HAP-1 (cell line): ENCODE measurements at regions not wholly inside any gene's neighbourhood (a gene's known extent, or its start where the extent isn't known, plus 50 kb on each side); places are given as distances from the start of the nearest gene placed in this dataset.
"Not testable (repeated sequence)": the region's sequence is repeated elsewhere in the genome, so short reads cannot be mapped to it uniquely, and the experiment has no call there.

Source experiments
- DNase-seq, 2 experiments: peaks; one replicate each; pipeline ENCODE4 v3.0.0-alpha.2; 2016 to 2020; ENCODE audit warnings: low spot score in 2 of 2
- H3K27me3 ChIP-seq: fragments of 250-450 bp; sonication (Bioruptor Pico); 2 replicates; pipeline ENCODE4 v1.5.1; 2020; ENCODE audit warnings: low read depth, mild to moderate bottlenecking, moderate library complexity
- H3K36me3 ChIP-seq: fragments of 250-450 bp; sonication (Bioruptor Pico); replicated peaks from 2 replicates; pipeline ENCODE4 v1.5.1; 2020; ENCODE audit warnings: mild to moderate bottlenecking
- H3K4me1 ChIP-seq: fragments of 250-450 bp; sonication (Bioruptor Pico); 2 replicates; pipeline ENCODE4 v1.5.1; 2020; ENCODE audit warnings: mild to moderate bottlenecking
- H3K4me3 ChIP-seq: fragments of 250-450 bp; sonication (Bioruptor Pico); 2 replicates; pipeline ENCODE4 v1.5.1; 2020; ENCODE audit warnings: mild to moderate bottlenecking, moderate library complexity
- H3K9me3 ChIP-seq: fragments of 250-450 bp; sonication (Bioruptor Pico); 2 replicates; pipeline ENCODE4 v1.5.1; 2020; ENCODE audit warnings: mild to moderate bottlenecking, moderate library complexity
- in situ Hi-C: fragments of 300-500 bp; cut with MboI; formaldehyde crosslinking; loops from 3 replicates; pipeline ENCODE4 v1.14.3; 2020; ENCODE audit warnings: low sequenced_read_pairs, inconsistent platforms, mixed read lengths

DNA sequence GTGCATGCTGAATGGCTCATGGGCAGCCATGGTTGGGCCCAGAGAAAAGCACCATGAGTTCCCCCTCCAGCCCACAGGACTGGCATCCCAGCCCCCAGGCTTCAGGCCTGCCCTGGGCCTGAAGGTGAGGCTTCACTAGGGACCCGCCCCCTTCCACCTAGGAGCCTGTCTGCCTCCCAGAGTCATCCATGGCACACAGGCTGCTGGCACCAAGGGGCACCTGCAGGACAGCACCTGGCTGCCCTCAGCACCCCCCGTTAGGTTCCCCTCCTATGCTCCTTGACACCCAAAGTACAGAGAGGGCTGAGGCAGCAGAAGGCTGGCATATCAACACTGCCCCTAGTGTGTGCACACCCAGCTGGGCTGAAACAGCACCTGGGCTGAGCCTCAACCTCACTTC lies 566.7 kb upstream of the PCDH7 start:
- Histone ChIP-seq H3K4me1 (no peaks in the 10 kb centered on the region), H3K4me3 (no peak overlapping the region), H3K9me3 (no peaks in the 10 kb centered on the region), H3K36me3 (no peaks in the 10 kb centered on the region), H3K27me3 (no peaks in the 10 kb centered on the region)
- no peak for DNase-seq
- in situ Hi-C loops = no loop called here

GRCh38 chr4:30160140-30160539 lies 560.0 kb upstream of the PCDH7 start:
- in situ Hi-C loops = no loop called here
- Histone ChIP-seq H3K9me3 (no peaks in the 10 kb centered on the region), H3K4me3 (no peak overlapping the region), H3K4me1 (no peaks in the 10 kb centered on the region), H3K27me3 (no peaks in the 10 kb centered on the region), H3K36me3 (no peaks in the 10 kb centered on the region)
- DNase-seq = no peak

- Histone ChIP-seq H3K27me3 (no peaks in the 10 kb centered on the region), H3K4me1 (peaks cover 1% of the 10 kb centered on the region; the same call in 1 of the 2 replicates), H3K4me3 (no peak overlapping the region), H3K36me3 (no peaks in the 10 kb centered on the region), H3K9me3 (no peaks in the 10 kb centered on the region)
- no peak for DNase-seq
- in situ Hi-C loops = no loop called here
Measured at GRCh38 chr4:30172416-30172815, 547.8 kb upstream of the PCDH7 start.

- Histone ChIP-seq H3K4me1 (peaks cover 6% of the 10 kb centered on the region; the same call in 1 of the 2 replicates), H3K36me3 (no peaks in the 10 kb centered on the region), H3K27me3 (no peaks in the 10 kb centered on the region), H3K4me3 (no peak overlapping the region), H3K9me3 (no peaks in the 10 kb centered on the region)
- in situ Hi-C loops = no loop called here
- DNase-seq = no peak
Measured at GRCh38 chr4:30181512-30181911, 538.7 kb upstream of the PCDH7 start.

- Histone ChIP-seq H3K36me3 (no peaks in the 10 kb centered on the region), H3K9me3 (no peaks in the 10 kb centered on the region), H3K4me1 (peaks cover 6% of the 10 kb centered on the region; the same call in 1 of the 2 replicates), H3K27me3 (no peaks in the 10 kb centered on the region), H3K4me3 (no peak overlapping the region)
- no peak for DNase-seq
- in situ Hi-C loops = no loop called here
Measured at GRCh38 chr4:30181918-30182317, 538.3 kb upstream of the PCDH7 start.

DNA sequence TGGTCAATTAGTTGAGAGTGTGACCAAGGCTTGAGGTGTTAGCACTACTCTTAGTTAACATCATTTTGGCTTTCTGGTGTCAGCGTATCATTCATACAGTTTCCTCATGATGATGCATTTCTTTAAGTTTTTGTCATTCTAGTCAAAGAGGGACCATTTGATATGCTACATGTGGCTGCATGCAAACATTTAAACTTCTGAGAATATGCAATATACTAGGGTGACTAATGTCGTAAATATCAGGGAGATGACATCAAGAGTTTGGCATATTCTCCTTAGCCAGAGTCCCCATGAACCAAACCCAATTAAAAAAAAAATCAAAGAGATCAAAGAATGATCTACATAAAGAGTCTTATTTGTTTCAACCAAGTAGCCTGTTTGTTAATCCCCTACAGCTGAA lies 537.4 kb upstream of the PCDH7 start:
- H3K9me3 ChIP-seq = no peaks in the 10 kb centered on the region
- DNase-seq = no peak
- in situ Hi-C loops = no loop called here
- H3K4me1 ChIP-seq = peaks cover 2% of the 10 kb centered on the region; the same call in 1 of the 2 replicates
- H3K36me3 ChIP-seq = no peaks in the 10 kb centered on the region
- H3K4me3 ChIP-seq = no peak overlapping the region
- H3K27me3 ChIP-seq = no peaks in the 10 kb centered on the region

- in situ Hi-C loops = no loop called here
- no peak overlapping the region for H3K4me3 ChIP-seq
- no peaks in the 10 kb centered on the region for H3K9me3 ChIP-seq
- H3K36me3 ChIP-seq = no peaks in the 10 kb centered on the region
- no peak for DNase-seq
- H3K27me3 ChIP-seq = no peaks in the 10 kb centered on the region
- no peaks in the 10 kb centered on the region for H3K4me1 ChIP-seq
Measured at GRCh38 chr4:30191902-30192301, 528.3 kb upstream of the PCDH7 start.

- no peak for DNase-seq
- Histone ChIP-seq H3K27me3 (no peaks in the 10 kb centered on the region), H3K36me3 (no peaks in the 10 kb centered on the region), H3K4me3 (no peak overlapping the region), H3K9me3 (no peaks in the 10 kb centered on the region), H3K4me1 (no peaks in the 10 kb centered on the region)
- in situ Hi-C loops = no loop called here
Measured at GRCh38 chr4:30207389-30207788, 512.8 kb upstream of the PCDH7 start.

GRCh38 chr4:30208731-30209435 lies 511.3 kb upstream of the PCDH7 start:
- Histone ChIP-seq H3K27me3 (no peaks in the 10 kb centered on the region), H3K4me3 (no peak overlapping the region), H3K36me3 (no peaks in the 10 kb centered on the region), H3K4me1 (no peaks in the 10 kb centered on the region), H3K9me3 (no peaks in the 10 kb centered on the region)
- in situ Hi-C loops = no loop called here
- DNase-seq = no peak

DNA sequence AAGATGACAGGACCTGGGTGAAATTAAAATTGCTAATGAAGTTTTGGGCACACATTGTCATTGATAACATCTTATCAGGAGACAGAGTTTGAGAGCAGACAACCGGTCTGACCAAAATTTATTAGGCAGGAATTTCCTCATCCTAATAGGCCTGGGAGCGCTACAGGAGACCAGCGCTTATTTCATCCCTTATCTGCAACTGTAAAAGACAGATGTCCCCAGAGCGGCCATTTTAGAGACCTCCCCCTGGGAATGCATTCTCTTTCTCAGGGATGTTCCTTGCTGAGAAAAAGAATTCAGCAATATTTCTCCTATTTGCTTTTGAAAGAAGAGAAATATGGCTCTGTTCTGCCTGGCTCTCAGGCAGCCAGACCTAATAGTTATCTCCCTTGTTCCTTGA lies 504.2 kb upstream of the PCDH7 start:
- H3K4me3 ChIP-seq, H3K9me3 ChIP-seq, H3K27me3 ChIP-seq, in situ Hi-C loops, H3K36me3 ChIP-seq, H3K4me1 ChIP-seq: not testable (repeated sequence)
- peak in 1 of 2 experiments; percentile 7 for DNase-seq

DNA sequence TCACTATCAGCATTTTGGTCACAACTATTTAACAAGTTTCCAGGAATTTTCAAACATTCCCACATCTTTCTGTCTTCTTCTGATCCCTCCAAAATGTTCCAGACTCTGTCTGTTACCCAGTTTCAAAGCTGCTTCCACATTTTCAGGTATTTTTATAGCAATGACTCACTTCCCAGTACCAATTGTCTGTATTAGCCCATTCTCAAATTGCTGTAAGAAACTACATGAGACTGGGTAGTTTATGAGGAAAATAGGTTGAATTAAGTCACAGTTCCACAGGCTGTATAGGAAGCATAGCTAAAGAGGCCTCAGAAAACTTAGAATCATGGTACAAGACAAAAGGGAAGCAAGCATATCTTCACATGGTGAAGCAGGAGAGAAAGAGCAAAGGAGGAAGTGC lies 475.0 kb upstream of the PCDH7 start:
- H3K27me3 ChIP-seq = no peaks in the 10 kb centered on the region
- H3K9me3 ChIP-seq = 0 out of 2 replicates have a peak, but pooled peaks cover 2% of the 10 kb centered on the region
- no peaks in the 10 kb centered on the region for H3K36me3 ChIP-seq
- DNase-seq = no peak
- H3K4me1 ChIP-seq = no peaks in the 10 kb centered on the region
- in situ Hi-C loops = no loop called here
- no peak overlapping the region for H3K4me3 ChIP-seq

DNA sequence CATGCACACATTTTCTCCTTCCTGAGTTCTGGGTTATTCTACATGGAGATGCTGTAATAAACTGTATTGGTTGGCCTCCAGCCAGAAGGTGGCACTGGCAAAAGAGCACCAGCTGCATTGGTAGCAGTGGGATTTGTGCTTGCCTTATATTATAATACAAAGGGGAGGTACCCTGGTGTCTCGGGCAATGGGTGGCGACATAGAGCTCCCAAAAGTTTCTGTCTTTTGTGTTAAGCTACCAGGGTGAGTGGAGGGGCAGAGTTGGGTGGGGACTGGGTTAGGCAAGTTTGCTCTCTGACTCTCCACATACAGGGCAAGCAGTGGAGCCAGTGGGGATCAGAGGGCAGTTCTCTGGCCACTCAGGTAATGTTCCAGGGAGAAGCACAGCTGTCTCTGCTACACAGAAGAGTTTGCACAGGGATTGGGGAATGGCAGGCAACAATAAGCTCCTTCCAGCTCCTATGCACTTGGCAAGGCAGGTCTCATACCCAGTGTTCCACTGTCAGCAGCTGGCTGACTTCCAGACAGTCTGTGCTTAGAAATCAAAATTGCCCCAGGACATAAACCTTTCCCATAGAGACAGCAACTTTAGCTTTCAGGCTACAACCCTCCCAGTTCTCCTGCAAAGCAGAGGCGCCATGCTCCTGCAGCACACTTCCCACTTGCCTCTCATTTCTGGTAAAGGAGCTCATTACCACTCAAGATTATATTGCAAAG lies 463.9 kb upstream of the PCDH7 start:
- Histone ChIP-seq H3K9me3 (no peaks in the 10 kb centered on the region), H3K36me3 (no peaks in the 10 kb centered on the region), H3K27me3 (no peaks in the 10 kb centered on the region), H3K4me1 (no peaks in the 10 kb centered on the region), H3K4me3 (no peak overlapping the region)
- in situ Hi-C loops = no loop called here
- no peak for DNase-seq

GRCh38 chr4:30258949-30259348 lies 461.2 kb upstream of the PCDH7 start:
- no peak overlapping the region for H3K4me3 ChIP-seq
- H3K9me3 ChIP-seq = no peaks in the 10 kb centered on the region
- no peaks in the 10 kb centered on the region for H3K27me3 ChIP-seq
- H3K4me1 ChIP-seq = no peaks in the 10 kb centered on the region
- in situ Hi-C loops = no loop called here
- no peak for DNase-seq
- H3K36me3 ChIP-seq = no peaks in the 10 kb centered on the region

- in situ Hi-C loops = no loop called here
- Histone ChIP-seq H3K4me3 (no peak overlapping the region), H3K36me3 (no peaks in the 10 kb centered on the region), H3K9me3 (no peaks in the 10 kb centered on the region), H3K4me1 (no peaks in the 10 kb centered on the region), H3K27me3 (no peaks in the 10 kb centered on the region)
- no peak for DNase-seq
Measured at GRCh38 chr4:30262379-30262778, 457.8 kb upstream of the PCDH7 start.
